PFSK-1 (cell line): ENCODE measurements at regions not wholly inside any gene's neighbourhood (a gene's known extent, or its start where the extent isn't known, plus 50 kb on each side); places are given as distances from the start of the nearest gene placed in this dataset.

Experiments used
- POLR2AphosphoS5 ChIP-seq: IDR thresholded peaks from 2 replicates; pipeline ENCODE4 v1.6.1; 2012; ENCODE audit warnings: low read depth, mild to moderate bottlenecking, control low read depth, low read length, moderate library complexity
- SIN3A ChIP-seq: IDR thresholded peaks from 2 replicates; pipeline ENCODE4 v1.6.1; 2012; ENCODE audit warnings: mild to moderate bottlenecking, low read length, moderate library complexity, borderline replicate concordance; ENCODE audit not compliant: insufficient read depth
- TAF1 ChIP-seq: IDR thresholded peaks from 2 replicates; pipeline ENCODE4 v1.6.1; 2012; ENCODE audit warnings: low read length, control low read depth, borderline replicate concordance; ENCODE audit not compliant: insufficient read depth
- TF ChIP-seq, protein P1 (sequence below), 2 experiments: IDR thresholded peaks; 2 replicates each; pipeline versions ENCODE4 v1.6.1 to v1.8.0; 2011 to 2012; ENCODE audit warnings: low read depth in 2 of 2, low read length in 2 of 2, control low read depth in 1 of 2, inconsistent platforms in 1 of 2, mild to moderate bottlenecking in 1 of 2, moderate library complexity in 1 of 2; ENCODE audit not compliant: insufficient read depth in 1 of 2

DNA sequence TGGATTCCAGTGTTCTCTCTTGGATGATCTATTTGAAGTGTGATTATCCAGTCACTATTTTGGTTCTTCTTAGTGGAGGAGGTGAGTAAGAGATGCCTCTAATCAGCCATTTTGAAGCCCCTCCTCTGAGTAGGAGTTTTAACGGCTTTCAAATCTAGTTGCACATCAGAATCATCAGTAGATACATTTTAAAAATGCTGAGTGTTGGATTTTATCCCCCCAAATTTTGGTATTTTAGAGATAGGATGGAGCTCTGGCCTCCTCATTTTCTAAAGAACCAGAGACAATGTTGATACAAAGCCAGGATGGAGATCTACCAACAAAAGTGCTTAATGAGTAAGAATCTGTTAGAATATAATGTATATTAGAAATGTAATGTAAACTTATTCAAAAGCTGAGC lies 1061.0 kb upstream of the WWC1 start:
- TF ChIP-seq SIN3A (no peak), TAF1 (no peak), POLR2AphosphoS5 (no peak)
- TF ChIP-seq, protein P1, sequence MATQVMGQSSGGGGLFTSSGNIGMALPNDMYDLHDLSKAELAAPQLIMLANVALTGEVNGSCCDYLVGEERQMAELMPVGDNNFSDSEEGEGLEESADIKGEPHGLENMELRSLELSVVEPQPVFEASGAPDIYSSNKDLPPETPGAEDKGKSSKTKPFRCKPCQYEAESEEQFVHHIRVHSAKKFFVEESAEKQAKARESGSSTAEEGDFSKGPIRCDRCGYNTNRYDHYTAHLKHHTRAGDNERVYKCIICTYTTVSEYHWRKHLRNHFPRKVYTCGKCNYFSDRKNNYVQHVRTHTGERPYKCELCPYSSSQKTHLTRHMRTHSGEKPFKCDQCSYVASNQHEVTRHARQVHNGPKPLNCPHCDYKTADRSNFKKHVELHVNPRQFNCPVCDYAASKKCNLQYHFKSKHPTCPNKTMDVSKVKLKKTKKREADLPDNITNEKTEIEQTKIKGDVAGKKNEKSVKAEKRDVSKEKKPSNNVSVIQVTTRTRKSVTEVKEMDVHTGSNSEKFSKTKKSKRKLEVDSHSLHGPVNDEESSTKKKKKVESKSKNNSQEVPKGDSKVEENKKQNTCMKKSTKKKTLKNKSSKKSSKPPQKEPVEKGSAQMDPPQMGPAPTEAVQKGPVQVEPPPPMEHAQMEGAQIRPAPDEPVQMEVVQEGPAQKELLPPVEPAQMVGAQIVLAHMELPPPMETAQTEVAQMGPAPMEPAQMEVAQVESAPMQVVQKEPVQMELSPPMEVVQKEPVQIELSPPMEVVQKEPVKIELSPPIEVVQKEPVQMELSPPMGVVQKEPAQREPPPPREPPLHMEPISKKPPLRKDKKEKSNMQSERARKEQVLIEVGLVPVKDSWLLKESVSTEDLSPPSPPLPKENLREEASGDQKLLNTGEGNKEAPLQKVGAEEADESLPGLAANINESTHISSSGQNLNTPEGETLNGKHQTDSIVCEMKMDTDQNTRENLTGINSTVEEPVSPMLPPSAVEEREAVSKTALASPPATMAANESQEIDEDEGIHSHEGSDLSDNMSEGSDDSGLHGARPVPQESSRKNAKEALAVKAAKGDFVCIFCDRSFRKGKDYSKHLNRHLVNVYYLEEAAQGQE (IDR thresholded peaks at IDR 0.05; ENCODE audit: insufficient read depth in 1 of 2, low read depth in 2 of 2, low read length in 2 of 2) = no peak
